GM23338 (cell line): ENCODE measurements at regions not wholly inside any gene's neighbourhood (a gene's known extent, or its start where the extent isn't known, plus 50 kb on each side); places are given as distances from the start of the nearest gene placed in this dataset.

Source experiments
- ATAC-seq: fragments of 200-7000 bp; cut with Tn5 transposase; 3 replicates; pipeline ENCODE4 v1.9.1; 2020
- DNase-seq: peaks from one replicate; pipeline ENCODE4 v3.0.0-alpha.2; 2015; ENCODE audit warnings: low spot score
- H2AFZ ChIP-seq: fragments of 200-600 bp; sonication (generic); 2 replicates; pipeline ENCODE4 v1.8.0; 2016; ENCODE audit warnings: antibody characterized with exemption, mild to moderate bottlenecking, moderate library complexity
- H3F3A ChIP-seq: fragments of 200-600 bp; sonication (generic); replicated peaks from 2 replicates; pipeline ENCODE4 v1.8.0; 2017; ENCODE audit warnings: antibody characterized with exemption, mixed run types, low read depth
- H3K27ac ChIP-seq: fragments of 200-600 bp; sonication (generic); 2 replicates; pipeline ENCODE4 v1.6.1; 2016; ENCODE audit warnings: low read depth
- H3K27me3 ChIP-seq: fragments of 200-600 bp; sonication (generic); 2 replicates; pipeline ENCODE4 v1.8.0; 2016; ENCODE audit warnings: mild to moderate bottlenecking, mixed run types, moderate library complexity; ENCODE audit not compliant: insufficient read depth
- H3K36me3 ChIP-seq: fragments of 200-600 bp; sonication (generic); 2 replicates; pipeline ENCODE4 v1.8.0; 2016; ENCODE audit warnings: mild to moderate bottlenecking; ENCODE audit not compliant: insufficient read depth
- H3K4me1 ChIP-seq: fragments of 200-600 bp; sonication (generic); 2 replicates; pipeline ENCODE4 v1.8.0; 2016; ENCODE audit warnings: mild to moderate bottlenecking, moderate library complexity; ENCODE audit not compliant: insufficient read depth
- H3K4me2 ChIP-seq: fragments of 200-600 bp; sonication (generic); 2 replicates; pipeline ENCODE4 v1.7.1; 2017; ENCODE audit warnings: mixed run types
- H3K4me3 ChIP-seq: fragments of 200-600 bp; sonication (generic); 2 replicates; pipeline ENCODE4 v1.6.1; 2016; ENCODE audit warnings: mixed run types
- H3K79me2 ChIP-seq: fragments of 200-600 bp; sonication (generic); replicated peaks from 2 replicates; pipeline ENCODE4 v1.8.0; 2017; ENCODE audit warnings: mild to moderate bottlenecking; ENCODE audit not compliant: insufficient read depth
- H3K9me2 ChIP-seq: fragments of 200-600 bp; sonication (generic); 2 replicates; pipeline ENCODE4 v1.8.0; 2017; ENCODE audit not compliant: insufficient read depth
- H4K20me1 ChIP-seq: fragments of 200-600 bp; sonication (generic); replicated peaks from 2 replicates; pipeline ENCODE4 v1.8.0; 2017; ENCODE audit warnings: mild to moderate bottlenecking; ENCODE audit not compliant: insufficient read depth
- H3K27ac Mint-ChIP-seq: 2 replicates; pipeline ENCODE4 v1.8.0; 2020; ENCODE audit warnings: inconsistent platforms, mild to moderate bottlenecking, moderate library complexity, mixed read lengths
- H3K27me3 Mint-ChIP-seq: 3 replicates; pipeline ENCODE4 v1.8.0; 2022; ENCODE audit warnings: low read depth, mild to moderate bottlenecking, moderate library complexity, mixed read lengths, inconsistent platforms; ENCODE audit not compliant: insufficient read depth, poor library complexity
- H3K36me3 Mint-ChIP-seq: 3 replicates; pipeline ENCODE4 v1.8.0; 2021; ENCODE audit warnings: low read depth, mild to moderate bottlenecking, inconsistent platforms, moderate library complexity, mixed read lengths
- H3K4me1 Mint-ChIP-seq: 3 replicates; pipeline ENCODE4 v1.8.0; 2020; ENCODE audit warnings: mild to moderate bottlenecking, inconsistent platforms, mixed read lengths
- H3K4me3 Mint-ChIP-seq: 3 replicates; pipeline ENCODE4 v1.8.0; 2021; ENCODE audit warnings: moderate library complexity, mild to moderate bottlenecking, inconsistent platforms, mixed read lengths
- H3K9me3 Mint-ChIP-seq: 3 replicates; pipeline ENCODE4 v1.8.0; 2020; ENCODE audit warnings: moderate library complexity, mild to moderate bottlenecking, inconsistent platforms, mixed read lengths
- CREB1 ChIP-seq: fragments of 250-450 bp; sonication (Bioruptor Pico); IDR thresholded peaks from 2 replicates; pipeline ENCODE4 v1.5.0; 2020; ENCODE audit warnings: low read depth, mild to moderate bottlenecking, moderate library complexity
- EZH2 ChIP-seq: fragments of 200-600 bp; sonication (generic); IDR thresholded peaks from one replicate; pipeline ENCODE4 v1.8.0; 2017; ENCODE audit warnings: antibody characterized with exemption, mild to moderate bottlenecking, low read depth; ENCODE audit not compliant: unreplicated experiment
- EZH2phosphoT487 ChIP-seq: fragments of 200-600 bp; sonication (generic); IDR thresholded peaks from one replicate; pipeline ENCODE4 v1.8.1; 2018; ENCODE audit warnings: antibody characterized with exemption; ENCODE audit not compliant: unreplicated experiment
- JUNB ChIP-seq: IDR thresholded peaks from one replicate; pipeline ENCODE4 v1.6.1; 2016; ENCODE audit warnings: antibody characterized with exemption; ENCODE audit not compliant: unreplicated experiment
- NANOG ChIP-seq: IDR thresholded peaks from 2 replicates; pipeline ENCODE4 v1.6.1; 2016; ENCODE audit warnings: antibody characterized with exemption, borderline replicate concordance
- POLR2AphosphoS5 ChIP-seq: IDR thresholded peaks from 2 replicates; pipeline ENCODE4 v1.6.1; 2016; ENCODE audit warnings: antibody characterized with exemption, low read depth
- STAT1 ChIP-seq: IDR thresholded peaks from one replicate; pipeline ENCODE4 v1.6.1; 2016; ENCODE audit warnings: antibody characterized with exemption; ENCODE audit not compliant: unreplicated experiment
- ZNF114 ChIP-seq: fragments of 250-450 bp; sonication (Bioruptor Pico); IDR thresholded peaks from 2 replicates; pipeline ENCODE4 v1.5.0; 2020; ENCODE audit warnings: mild to moderate bottlenecking, moderate library complexity
- ZNF331 ChIP-seq: fragments of 250-450 bp; sonication (Bioruptor Pico); IDR thresholded peaks from 2 replicates; pipeline ENCODE4 v1.5.0; 2020; ENCODE audit warnings: low read depth, mild to moderate bottlenecking, moderate library complexity
- TF ChIP-seq, protein P1 (sequence below): fragments of 250-450 bp; sonication (Bioruptor Pico); IDR thresholded peaks from 2 replicates; pipeline ENCODE4 v1.5.0; 2020; ENCODE audit warnings: mild to moderate bottlenecking, moderate library complexity
- TF ChIP-seq, protein P2 (sequence below): IDR thresholded peaks from 2 replicates; pipeline ENCODE4 v1.6.1; 2016; ENCODE audit warnings: antibody characterized with exemption
- TF ChIP-seq, protein P3 (sequence below): IDR thresholded peaks from one replicate; pipeline ENCODE4 v1.6.1; 2018; ENCODE audit warnings: antibody characterized with exemption; ENCODE audit not compliant: unreplicated experiment
- TF ChIP-seq, protein P4 (sequence below), 2 experiments: fragments of 200-600 bp in 1 of 2; sonication (generic) in 1 of 2; conservative IDR thresholded peaks; 2 replicates each; pipeline versions ENCODE4 v1.5.1 to v1.6.1; 2016 to 2017; ENCODE audit warnings: antibody characterized with exemption in 2 of 2, low read depth in 2 of 2, mild to moderate bottlenecking in 2 of 2, moderate library complexity in 1 of 2

DNA sequence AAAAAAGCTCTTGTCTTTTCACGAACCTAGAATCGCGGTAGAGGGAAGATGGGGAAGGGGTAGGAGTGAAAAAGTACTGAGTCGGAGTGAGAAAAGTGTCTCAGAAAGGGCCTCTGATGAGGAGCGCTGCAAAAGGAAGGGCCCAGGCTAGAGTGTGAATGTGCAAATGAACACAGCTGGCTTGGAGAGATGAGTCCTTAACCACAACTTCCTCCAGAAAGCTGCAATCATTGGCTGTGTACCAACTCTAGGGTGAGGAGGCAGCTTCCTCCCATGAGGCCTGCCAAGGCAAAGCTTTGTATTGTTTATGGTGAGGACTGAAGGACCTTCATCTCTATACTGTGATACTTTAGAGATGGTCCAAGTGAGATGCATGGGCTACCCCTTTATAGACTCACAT is 566.9 kb upstream of the ANO5 start:
- Mint-ChIP-seq H3K36me3 (no peaks in the 10 kb centered on the region), H3K27ac (no peak overlapping the region), H3K9me3 (no peaks in the 10 kb centered on the region; the same call in 2 of the 3 replicates), H3K4me3 (no peak overlapping the region), H3K27me3 (no peaks in the 10 kb centered on the region), H3K4me1 (no peaks in the 10 kb centered on the region)
- DNase-seq: no peak
- Histone ChIP-seq H2AFZ (no peak overlapping the region), H3K4me2 (no peak overlapping the region), H3K4me3 (no peak overlapping the region), H3K4me1 (no peaks in the 10 kb centered on the region), H3F3A (no peaks in the 10 kb centered on the region), H3K27me3 (no peaks in the 10 kb centered on the region), H3K36me3 (no peaks in the 10 kb centered on the region), H3K9me2 (peaks cover 14% of the 10 kb centered on the region), H3K27ac (no peak overlapping the region), H3K79me2 (no peaks in the 10 kb centered on the region), H4K20me1 (no peaks in the 10 kb centered on the region)
- no peak for TF ChIP-seq JUNB
- TF ChIP-seq, protein P1, sequence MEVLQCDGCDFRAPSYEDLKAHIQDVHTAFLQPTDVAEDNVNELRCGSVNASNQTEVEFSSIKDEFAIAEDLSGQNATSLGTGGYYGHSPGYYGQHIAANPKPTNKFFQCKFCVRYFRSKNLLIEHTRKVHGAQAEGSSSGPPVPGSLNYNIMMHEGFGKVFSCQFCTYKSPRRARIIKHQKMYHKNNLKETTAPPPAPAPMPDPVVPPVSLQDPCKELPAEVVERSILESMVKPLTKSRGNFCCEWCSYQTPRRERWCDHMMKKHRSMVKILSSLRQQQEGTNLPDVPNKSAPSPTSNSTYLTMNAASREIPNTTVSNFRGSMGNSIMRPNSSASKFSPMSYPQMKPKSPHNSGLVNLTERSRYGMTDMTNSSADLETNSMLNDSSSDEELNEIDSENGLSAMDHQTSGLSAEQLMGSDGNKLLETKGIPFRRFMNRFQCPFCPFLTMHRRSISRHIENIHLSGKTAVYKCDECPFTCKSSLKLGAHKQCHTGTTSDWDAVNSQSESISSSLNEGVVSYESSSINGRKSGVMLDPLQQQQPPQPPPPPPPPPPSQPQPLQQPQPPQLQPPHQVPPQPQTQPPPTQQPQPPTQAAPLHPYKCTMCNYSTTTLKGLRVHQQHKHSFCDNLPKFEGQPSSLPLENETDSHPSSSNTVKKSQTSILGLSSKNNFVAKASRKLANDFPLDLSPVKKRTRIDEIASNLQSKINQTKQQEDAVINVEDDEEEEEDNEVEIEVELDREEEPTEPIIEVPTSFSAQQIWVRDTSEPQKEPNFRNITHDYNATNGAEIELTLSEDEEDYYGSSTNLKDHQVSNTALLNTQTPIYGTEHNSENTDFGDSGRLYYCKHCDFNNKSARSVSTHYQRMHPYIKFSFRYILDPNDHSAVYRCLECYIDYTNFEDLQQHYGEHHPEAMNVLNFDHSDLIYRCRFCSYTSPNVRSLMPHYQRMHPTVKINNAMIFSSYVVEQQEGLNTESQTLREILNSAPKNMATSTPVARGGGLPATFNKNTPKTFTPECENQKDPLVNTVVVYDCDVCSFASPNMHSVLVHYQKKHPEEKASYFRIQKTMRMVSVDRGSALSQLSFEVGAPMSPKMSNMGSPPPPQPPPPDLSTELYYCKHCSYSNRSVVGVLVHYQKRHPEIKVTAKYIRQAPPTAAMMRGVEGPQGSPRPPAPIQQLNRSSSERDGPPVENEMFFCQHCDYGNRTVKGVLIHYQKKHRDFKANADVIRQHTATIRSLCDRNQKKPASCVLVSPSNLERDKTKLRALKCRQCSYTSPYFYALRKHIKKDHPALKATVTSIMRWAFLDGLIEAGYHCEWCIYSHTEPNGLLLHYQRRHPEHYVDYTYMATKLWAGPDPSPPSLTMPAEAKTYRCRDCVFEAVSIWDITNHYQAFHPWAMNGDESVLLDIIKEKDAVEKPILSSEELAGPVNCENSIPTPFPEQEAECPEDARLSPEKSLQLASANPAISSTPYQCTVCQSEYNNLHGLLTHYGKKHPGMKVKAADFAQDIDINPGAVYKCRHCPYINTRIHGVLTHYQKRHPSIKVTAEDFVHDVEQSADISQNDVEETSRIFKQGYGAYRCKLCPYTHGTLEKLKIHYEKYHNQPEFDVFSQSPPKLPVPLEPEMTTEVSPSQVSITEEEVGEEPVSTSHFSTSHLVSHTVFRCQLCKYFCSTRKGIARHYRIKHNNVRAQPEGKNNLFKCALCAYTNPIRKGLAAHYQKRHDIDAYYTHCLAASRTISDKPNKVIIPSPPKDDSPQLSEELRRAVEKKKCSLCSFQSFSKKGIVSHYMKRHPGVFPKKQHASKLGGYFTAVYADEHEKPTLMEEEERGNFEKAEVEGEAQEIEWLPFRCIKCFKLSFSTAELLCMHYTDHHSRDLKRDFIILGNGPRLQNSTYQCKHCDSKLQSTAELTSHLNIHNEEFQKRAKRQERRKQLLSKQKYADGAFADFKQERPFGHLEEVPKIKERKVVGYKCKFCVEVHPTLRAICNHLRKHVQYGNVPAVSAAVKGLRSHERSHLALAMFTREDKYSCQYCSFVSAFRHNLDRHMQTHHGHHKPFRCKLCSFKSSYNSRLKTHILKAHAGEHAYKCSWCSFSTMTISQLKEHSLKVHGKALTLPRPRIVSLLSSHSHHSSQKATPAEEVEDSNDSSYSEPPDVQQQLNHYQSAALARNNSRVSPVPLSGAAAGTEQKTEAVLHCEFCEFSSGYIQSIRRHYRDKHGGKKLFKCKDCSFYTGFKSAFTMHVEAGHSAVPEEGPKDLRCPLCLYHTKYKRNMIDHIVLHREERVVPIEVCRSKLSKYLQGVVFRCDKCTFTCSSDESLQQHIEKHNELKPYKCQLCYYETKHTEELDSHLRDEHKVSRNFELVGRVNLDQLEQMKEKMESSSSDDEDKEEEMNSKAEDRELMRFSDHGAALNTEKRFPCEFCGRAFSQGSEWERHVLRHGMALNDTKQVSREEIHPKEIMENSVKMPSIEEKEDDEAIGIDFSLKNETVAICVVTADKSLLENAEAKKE (CRISPR knock-in tag): no peak
- TF ChIP-seq EZH2: no peak
- TF ChIP-seq, protein P2, sequence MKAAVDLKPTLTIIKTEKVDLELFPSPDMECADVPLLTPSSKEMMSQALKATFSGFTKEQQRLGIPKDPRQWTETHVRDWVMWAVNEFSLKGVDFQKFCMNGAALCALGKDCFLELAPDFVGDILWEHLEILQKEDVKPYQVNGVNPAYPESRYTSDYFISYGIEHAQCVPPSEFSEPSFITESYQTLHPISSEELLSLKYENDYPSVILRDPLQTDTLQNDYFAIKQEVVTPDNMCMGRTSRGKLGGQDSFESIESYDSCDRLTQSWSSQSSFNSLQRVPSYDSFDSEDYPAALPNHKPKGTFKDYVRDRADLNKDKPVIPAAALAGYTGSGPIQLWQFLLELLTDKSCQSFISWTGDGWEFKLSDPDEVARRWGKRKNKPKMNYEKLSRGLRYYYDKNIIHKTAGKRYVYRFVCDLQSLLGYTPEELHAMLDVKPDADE: no peak
- no peak for TF ChIP-seq STAT1
- TF ChIP-seq, protein P3, sequence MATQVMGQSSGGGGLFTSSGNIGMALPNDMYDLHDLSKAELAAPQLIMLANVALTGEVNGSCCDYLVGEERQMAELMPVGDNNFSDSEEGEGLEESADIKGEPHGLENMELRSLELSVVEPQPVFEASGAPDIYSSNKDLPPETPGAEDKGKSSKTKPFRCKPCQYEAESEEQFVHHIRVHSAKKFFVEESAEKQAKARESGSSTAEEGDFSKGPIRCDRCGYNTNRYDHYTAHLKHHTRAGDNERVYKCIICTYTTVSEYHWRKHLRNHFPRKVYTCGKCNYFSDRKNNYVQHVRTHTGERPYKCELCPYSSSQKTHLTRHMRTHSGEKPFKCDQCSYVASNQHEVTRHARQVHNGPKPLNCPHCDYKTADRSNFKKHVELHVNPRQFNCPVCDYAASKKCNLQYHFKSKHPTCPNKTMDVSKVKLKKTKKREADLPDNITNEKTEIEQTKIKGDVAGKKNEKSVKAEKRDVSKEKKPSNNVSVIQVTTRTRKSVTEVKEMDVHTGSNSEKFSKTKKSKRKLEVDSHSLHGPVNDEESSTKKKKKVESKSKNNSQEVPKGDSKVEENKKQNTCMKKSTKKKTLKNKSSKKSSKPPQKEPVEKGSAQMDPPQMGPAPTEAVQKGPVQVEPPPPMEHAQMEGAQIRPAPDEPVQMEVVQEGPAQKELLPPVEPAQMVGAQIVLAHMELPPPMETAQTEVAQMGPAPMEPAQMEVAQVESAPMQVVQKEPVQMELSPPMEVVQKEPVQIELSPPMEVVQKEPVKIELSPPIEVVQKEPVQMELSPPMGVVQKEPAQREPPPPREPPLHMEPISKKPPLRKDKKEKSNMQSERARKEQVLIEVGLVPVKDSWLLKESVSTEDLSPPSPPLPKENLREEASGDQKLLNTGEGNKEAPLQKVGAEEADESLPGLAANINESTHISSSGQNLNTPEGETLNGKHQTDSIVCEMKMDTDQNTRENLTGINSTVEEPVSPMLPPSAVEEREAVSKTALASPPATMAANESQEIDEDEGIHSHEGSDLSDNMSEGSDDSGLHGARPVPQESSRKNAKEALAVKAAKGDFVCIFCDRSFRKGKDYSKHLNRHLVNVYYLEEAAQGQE: no peak
- TF ChIP-seq NANOG: no peak
- TF ChIP-seq ZNF114 (CRISPR knock-in tag): no peak
- no peak for TF ChIP-seq EZH2phosphoT487
- TF ChIP-seq CREB1 (CRISPR knock-in tag): no peak
- no peak for TF ChIP-seq ZNF331 (CRISPR knock-in tag)
- no peak for TF ChIP-seq POLR2AphosphoS5
- TF ChIP-seq, protein P4, sequence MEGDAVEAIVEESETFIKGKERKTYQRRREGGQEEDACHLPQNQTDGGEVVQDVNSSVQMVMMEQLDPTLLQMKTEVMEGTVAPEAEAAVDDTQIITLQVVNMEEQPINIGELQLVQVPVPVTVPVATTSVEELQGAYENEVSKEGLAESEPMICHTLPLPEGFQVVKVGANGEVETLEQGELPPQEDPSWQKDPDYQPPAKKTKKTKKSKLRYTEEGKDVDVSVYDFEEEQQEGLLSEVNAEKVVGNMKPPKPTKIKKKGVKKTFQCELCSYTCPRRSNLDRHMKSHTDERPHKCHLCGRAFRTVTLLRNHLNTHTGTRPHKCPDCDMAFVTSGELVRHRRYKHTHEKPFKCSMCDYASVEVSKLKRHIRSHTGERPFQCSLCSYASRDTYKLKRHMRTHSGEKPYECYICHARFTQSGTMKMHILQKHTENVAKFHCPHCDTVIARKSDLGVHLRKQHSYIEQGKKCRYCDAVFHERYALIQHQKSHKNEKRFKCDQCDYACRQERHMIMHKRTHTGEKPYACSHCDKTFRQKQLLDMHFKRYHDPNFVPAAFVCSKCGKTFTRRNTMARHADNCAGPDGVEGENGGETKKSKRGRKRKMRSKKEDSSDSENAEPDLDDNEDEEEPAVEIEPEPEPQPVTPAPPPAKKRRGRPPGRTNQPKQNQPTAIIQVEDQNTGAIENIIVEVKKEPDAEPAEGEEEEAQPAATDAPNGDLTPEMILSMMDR (conservative IDR thresholded peaks at IDR 0.05; ENCODE audit: low read depth in 2 of 2): no peak
- ATAC-seq: no peak
